GM19397 (cell line): ENCODE measurements at regions not wholly inside any gene's neighbourhood (a gene's known extent, or its start where the extent isn't known, plus 50 kb on each side); places are given as distances from the start of the nearest gene placed in this dataset.
"Not testable (repeated sequence)": the region's sequence is repeated elsewhere in the genome, so short reads cannot be mapped to it uniquely, and the experiment has no call there.

Experiments used
- ATAC-seq: cut with Tn5 transposase; IDR thresholded peaks from one replicate; pipeline ENCODE4 v1.9.1; 2021; ENCODE audit warnings: mild to moderate bottlenecking, moderate library complexity; ENCODE audit not compliant: unreplicated experiment

- ATAC-seq: no peak
Measured at GRCh38 chr17:53635444-53635843, 187.3 kb upstream of the KIF2B start.

- no peak for ATAC-seq
Measured at GRCh38 chr17:53633856-53634255, 188.9 kb upstream of the KIF2B start.

GRCh38 chr17:53631486-53631885 is 191.2 kb upstream of the KIF2B start:
- ATAC-seq: no peak

- no peak for ATAC-seq
Measured at GRCh38 chr17:53630638-53631037, 192.1 kb upstream of the KIF2B start.

- ATAC-seq: no peak
Measured at GRCh38 chr17:53630115-53630514, 192.6 kb upstream of the KIF2B start.

GRCh38 chr17:53629188-53629587 is 193.5 kb upstream of the KIF2B start:
- no peak for ATAC-seq

GRCh38 chr17:53628011-53628410 is 194.7 kb upstream of the KIF2B start:
- ATAC-seq: no peak

- no peak for ATAC-seq
Measured at GRCh38 chr17:53627511-53627910, 195.2 kb upstream of the KIF2B start.

GRCh38 chr17:53626286-53626685 is 196.4 kb upstream of the KIF2B start:
- ATAC-seq: no peak

- ATAC-seq: no peak
Measured at GRCh38 chr17:53619025-53619424, 203.7 kb upstream of the KIF2B start.

GRCh38 chr17:53608208-53608607 is 214.5 kb upstream of the KIF2B start:
- not testable (repeated sequence) for ATAC-seq

GRCh38 chr17:53607475-53607874 is 215.3 kb upstream of the KIF2B start:
- no peak for ATAC-seq

GRCh38 chr17:53588317-53588716 is 234.4 kb upstream of the KIF2B start:
- no peak for ATAC-seq

- no peak for ATAC-seq
Measured at GRCh38 chr17:53574038-53574437, 248.7 kb upstream of the KIF2B start.

- ATAC-seq: no peak
Measured at GRCh38 chr17:53571342-53571741, 251.4 kb upstream of the KIF2B start.

GRCh38 chr17:53570731-53571130 is 252.0 kb upstream of the KIF2B start:
- no peak for ATAC-seq

- ATAC-seq: no peak
Measured at GRCh38 chr17:53560953-53561352, 261.8 kb upstream of the KIF2B start.

- no peak for ATAC-seq
Measured at GRCh38 chr17:53548252-53548651, 274.5 kb upstream of the KIF2B start.

GRCh38 chr17:53543472-53543871 is 279.3 kb upstream of the KIF2B start:
- ATAC-seq: no peak

GRCh38 chr17:53538129-53538617 is 284.6 kb upstream of the KIF2B start:
- ATAC-seq: no peak

- no peak for ATAC-seq
Measured at GRCh38 chr17:53527473-53527872, 295.3 kb upstream of the KIF2B start.

- no peak for ATAC-seq
Measured at GRCh38 chr17:53525590-53525989, 297.1 kb upstream of the KIF2B start.

GRCh38 chr17:53516636-53517035 is 306.1 kb upstream of the KIF2B start:
- no peak for ATAC-seq

- no peak for ATAC-seq
Measured at GRCh38 chr17:53499277-53499676, 323.4 kb upstream of the KIF2B start.
